ENCODE measurements at regions not wholly inside any gene's neighbourhood (a gene's known extent, or its start where the extent isn't known, plus 50 kb on each side); places are given as distances from the start of the nearest gene placed in this dataset.

- no peaks in the 10 kb centered on the region for H3K9me3 ChIP-seq
- no peaks in the 10 kb centered on the region for H3K27me3 ChIP-seq
- no peak overlapping the region for H3K4me3 ChIP-seq
- no peaks in the 10 kb centered on the region for H3K36me3 ChIP-seq
- no peak for ATAC-seq
- intact Hi-C loops (cut with DNase I): no loop called here
- TF ChIP-seq CTCF (IDR thresholded peaks at IDR 0.05): no peak
- no peak overlapping the region for H3K27ac ChIP-seq
- H3K4me1 ChIP-seq: no peaks in the 10 kb centered on the region
- no peak for DNase-seq
Measured at GRCh38 chr11:112809429-112809828, 151.8 kb upstream of the NCAM1 start.

- no peak overlapping the region for H3K4me3 ChIP-seq
- no peak for ATAC-seq
- no peak overlapping the region for H3K27ac ChIP-seq
- TF ChIP-seq CTCF (IDR thresholded peaks at IDR 0.05): no peak
- H3K9me3 ChIP-seq: no peaks in the 10 kb centered on the region
- no peaks in the 10 kb centered on the region for H3K27me3 ChIP-seq
- H3K4me1 ChIP-seq: no peaks in the 10 kb centered on the region
- no peak for DNase-seq
- intact Hi-C loops (cut with DNase I): no loop called here
- no peaks in the 10 kb centered on the region for H3K36me3 ChIP-seq
Measured at GRCh38 chr11:112810951-112811350, 150.3 kb upstream of the NCAM1 start.

- ATAC-seq: no peak
- Histone ChIP-seq H3K4me1 (no peaks in the 10 kb centered on the region), H3K4me3 (no peak overlapping the region), H3K36me3 (no peaks in the 10 kb centered on the region), H3K9me3 (no peaks in the 10 kb centered on the region), H3K27ac (no peak overlapping the region), H3K27me3 (no peaks in the 10 kb centered on the region)
- no peak for DNase-seq
- intact Hi-C loops (cut with DNase I): no loop called here
- TF ChIP-seq CTCF (IDR thresholded peaks at IDR 0.05): no peak
Measured at GRCh38 chr11:112811783-112812182, 149.4 kb upstream of the NCAM1 start.

- Histone ChIP-seq H3K4me1 (no peaks in the 10 kb centered on the region), H3K4me3 (no peak overlapping the region), H3K9me3 (no peaks in the 10 kb centered on the region), H3K27me3 (no peaks in the 10 kb centered on the region), H3K36me3 (no peaks in the 10 kb centered on the region), H3K27ac (no peak overlapping the region)
- intact Hi-C loops (cut with DNase I): no loop called here
- TF ChIP-seq CTCF (IDR thresholded peaks at IDR 0.05): no peak
- DNase-seq (no peak), ATAC-seq (no peak)
Measured at GRCh38 chr11:112812729-112813128, 148.5 kb upstream of the NCAM1 start.

GRCh38 chr11:112814168-112814567 is 147.1 kb upstream of the NCAM1 start:
- ATAC-seq (no peak), DNase-seq (no peak)
- Histone ChIP-seq H3K36me3 (no peaks in the 10 kb centered on the region), H3K9me3 (no peaks in the 10 kb centered on the region), H3K27ac (no peak overlapping the region), H3K4me1 (no peaks in the 10 kb centered on the region), H3K27me3 (no peaks in the 10 kb centered on the region), H3K4me3 (no peak overlapping the region)
- no peak for TF ChIP-seq CTCF (IDR thresholded peaks at IDR 0.05)
- intact Hi-C loops (cut with DNase I): no loop called here
